NOMO-1 treated with dmso at 0.1 percent for 144 hours (cell line): ENCODE measurements at regions not wholly inside any gene's neighbourhood (a gene's known extent, or its start where the extent isn't known, plus 50 kb on each side); places are given as distances from the start of the nearest gene placed in this dataset.

Source experiments
- DNase-seq: peaks from one replicate; lab custom pipeline; 2025; ENCODE audit not compliant: unreplicated experiment; lab: John Stamatoyannopoulos, UW

DNA sequence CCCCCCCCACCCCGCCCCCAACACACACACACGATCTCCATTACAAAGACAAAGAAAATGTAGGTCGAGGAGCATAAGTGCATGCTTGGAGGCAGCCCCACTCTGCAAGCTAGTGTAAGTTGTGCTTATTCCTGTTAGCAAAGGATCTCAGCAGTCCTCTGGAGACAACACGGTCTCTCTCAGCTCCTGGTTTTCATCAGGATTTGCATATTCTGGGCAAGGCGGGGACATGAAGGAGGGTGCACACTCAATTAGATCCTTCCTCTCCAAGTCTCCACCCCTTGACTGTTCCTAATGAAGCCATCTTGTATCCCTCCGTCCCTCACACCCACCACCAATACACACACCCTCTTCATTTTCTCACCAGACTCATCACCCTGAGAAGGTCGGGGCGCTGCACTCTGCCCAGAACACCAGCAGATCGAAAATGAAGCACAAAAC lies 63.8 kb downstream of the MRPL46 start:
- no peak for DNase-seq

DNA sequence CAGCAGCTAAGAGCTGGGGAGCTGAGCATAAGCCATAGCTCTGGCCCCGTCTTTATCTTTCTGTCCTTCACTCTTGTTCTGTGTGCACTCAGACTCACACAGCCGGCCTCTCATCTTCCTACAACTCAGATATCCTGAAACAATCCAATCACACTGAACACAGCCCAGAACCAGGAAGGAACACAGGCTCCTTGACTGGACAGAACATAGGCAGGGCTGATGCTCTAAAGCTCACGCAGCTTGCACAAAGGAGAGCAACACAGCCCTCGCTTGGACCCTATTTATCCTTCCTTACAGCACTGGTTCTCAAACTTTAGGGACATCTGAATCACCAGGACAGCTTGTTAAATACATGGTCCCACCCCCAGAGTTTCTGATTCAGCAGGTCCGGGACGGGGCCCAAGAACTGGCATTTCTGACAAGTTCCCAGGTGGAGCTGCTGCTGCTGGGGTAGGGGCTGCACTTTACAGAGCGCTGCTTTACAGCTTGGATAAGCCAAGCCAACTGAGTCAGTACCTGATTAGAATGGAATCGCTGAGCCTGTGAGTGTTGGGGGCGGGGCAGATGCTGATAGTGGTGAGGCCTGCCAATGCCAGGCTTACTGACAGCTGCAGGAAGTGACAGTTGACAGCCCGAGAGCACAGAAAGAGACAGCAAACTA lies 65.1 kb downstream of the MRPL46 start:
- DNase-seq: no peak

DNA sequence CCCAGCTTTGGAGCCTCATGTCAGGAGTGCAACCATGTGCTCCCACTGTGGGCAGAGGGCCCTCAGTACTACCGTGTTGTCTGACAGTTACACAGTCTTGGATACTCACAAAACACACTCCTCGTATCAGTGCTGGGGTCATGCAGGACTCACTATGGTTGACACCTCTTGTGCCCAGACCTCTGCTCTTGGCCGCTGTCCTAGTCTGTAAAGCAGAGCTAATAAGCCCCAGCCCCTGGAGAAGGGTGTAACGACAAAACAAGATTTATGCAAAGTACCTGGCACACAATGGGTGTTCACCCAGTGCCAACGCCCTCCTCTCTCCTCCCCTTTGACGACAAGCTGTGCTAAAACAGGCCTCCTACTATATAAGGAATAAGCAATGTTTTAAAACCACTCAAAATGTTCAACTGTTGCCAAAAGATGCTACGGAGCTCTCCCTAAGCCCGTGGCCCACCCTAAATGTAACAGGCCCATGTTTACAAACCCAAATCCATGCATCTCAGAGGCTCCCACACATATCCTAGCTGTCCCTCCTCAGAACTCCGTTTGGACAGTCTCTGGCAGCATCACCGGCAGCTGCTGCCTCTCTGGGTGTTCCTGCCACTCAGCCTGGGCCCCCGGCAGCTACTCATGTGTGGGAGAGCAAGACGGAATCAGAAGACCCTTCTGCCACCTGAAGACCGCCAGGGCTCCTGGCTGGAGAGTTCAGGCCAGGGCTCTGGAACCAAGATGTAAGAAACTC lies 65.8 kb downstream of the MRPL46 start:
- DNase-seq: no peak

DNA sequence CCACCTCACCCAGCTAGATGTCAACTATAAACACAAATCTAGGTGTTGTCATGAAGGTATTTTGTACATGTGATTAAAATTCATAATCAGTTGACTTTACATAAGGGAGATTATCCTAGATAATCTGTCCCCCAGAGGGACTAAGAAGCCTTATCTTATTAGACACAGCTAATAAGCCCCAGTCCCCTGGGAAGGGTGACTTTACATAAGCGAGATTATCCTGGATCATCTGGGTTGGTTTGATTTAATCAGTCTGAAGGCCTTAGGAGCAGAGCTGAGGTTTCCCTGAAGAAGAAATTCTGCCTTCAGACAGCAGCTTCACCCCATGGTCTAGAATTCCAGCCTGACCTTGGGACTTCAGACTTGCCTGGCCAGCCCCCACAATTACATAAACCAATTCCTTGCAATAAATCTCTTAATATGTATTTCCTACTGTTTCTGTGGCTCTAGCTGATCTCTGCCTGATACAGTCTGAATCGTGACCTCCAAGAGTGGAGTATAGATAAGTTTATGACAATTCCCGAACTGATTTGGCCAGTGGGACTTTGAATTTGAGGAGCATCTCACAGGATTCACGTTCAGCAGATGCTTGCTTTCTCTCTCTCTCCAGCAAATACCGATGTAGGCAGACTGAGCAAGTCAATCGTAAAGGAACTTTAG lies 66.5 kb downstream of the MRPL46 start:
- DNase-seq: no peak

DNA sequence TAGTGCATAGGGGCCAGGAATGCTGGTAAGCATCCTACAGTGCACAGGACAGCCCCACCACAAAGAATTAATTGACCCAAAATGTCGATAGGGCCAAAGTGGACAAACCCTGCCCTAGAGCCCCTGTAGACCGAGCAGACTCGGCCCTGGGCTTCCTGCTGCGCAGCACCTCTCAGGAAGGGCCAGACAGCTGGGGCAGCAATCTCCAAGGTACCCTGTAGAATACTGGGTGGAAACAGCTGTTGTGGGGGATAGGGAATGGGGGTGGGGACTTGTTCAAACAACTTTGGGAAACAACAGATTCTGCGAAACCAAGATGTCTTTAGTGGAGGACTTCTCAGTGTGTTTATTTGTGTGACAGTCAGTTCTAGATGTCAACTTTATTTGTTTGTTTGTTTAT lies 67.1 kb downstream of the MRPL46 start:
- no peak for DNase-seq

DNA sequence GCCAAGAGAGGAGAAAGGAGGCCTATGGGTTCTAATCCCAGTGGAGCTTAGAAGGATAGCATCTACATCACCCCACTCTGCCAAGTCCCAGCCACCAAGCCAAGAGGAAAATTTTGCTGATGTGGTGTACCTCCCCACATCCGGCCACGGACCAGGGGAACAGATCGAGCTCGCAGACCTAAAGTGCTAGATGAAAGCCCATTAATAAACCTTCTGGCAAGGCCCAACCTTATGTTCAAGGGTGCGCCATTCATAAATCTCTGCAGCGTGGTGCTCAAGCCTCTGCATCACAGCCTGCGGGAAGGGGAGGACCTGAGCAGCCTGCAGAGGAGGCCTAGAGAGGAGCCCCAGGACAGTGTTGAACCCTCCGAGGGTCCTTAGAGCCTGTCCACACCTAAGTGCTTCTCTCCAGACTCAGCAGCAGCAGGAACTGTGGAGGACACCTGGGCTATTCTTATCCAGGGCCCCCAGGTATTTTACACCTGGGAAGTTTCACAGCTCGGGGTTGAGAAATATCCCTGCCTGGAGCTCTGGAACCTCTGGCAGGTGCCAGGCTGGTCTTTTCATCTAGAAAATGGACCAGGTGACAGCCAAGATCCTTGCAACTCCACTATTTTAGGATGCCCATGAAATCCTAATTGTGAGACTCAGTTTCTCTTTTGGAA lies 68.0 kb downstream of the MRPL46 start:
- no peak for DNase-seq

DNA sequence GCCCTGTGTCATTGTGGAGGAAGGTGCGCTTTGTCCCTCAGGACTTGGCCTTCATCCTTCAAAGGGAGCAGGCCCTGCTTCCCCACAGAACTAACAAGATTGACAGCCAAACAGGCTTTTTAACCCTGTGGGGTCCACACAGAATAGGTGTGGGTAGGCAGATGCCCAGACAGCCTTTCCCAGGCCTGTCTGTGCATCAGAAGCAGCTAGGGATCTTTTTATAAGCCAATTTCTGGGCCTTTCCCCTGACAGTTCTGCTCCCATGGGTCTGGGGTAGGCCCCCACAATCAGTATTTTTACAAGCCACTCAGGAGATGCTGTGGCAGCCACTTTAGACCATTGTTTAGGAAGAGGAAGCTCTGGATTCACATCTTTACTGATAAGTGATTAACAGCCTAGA lies 69.2 kb downstream of the MRPL46 start:
- no peak for DNase-seq

DNA sequence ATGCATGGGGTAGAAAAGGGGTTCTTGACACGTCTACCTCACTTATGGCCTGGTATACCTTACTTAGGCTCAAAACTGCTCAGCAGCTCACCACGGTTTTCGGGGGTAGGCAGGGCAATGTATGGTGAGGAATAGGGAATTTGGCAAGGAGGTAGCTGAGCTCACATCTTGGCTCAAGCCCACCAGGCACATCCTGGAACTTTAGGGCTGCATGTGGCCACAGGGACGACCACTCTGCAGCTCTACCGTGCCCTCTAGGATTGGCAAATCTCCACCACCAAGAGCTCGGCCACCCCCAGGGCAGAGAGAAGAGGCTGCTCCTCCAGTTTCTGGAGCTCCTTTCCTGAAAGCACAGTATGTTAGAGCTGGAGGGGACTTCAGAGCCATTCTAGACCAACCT lies 69.7 kb downstream of the MRPL46 start:
- no peak for DNase-seq

DNA sequence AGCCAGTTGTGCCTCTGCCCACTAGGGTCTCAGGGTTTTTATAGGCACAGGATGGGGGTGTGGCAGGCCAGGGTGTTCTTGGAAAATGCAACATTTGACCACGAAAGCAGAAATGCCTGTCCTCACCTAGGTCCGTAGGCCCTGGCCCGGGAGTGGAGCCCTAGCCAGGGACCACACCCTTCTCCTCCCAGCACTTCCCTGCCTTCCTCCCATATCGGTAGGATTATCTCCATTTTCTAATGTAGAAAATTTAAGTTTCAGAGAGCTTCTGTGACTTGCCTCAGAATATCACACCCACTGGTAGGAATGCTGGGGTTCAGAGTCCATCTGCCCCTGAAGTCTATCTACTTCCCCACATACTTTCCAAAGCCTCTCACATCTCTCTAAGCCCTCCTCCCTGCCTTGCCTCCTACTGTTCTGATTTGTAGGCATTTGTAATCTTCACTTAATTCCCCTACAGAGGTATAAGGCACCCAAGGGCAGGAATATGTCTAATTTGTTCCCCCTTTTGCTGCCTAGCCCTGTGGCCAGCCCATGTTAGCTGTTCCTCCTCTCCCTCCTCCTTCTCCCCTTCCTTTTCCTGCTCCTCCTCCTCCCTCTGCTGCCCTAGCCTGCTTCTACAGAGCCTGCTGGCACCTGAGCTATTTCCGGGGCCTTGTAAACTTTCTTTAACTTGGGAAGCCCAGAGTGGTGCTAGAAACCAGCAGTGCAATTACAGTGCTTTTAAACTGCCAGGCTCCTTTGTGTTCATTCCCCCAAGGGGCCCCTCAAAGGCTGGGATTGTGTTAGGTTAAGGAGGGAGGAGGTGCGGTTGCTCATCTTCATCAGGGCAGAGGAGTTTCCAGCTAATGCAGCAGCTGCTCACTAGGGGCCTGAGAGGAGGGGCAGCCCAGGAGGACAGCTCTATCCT lies 71.1 kb downstream of the MRPL46 start:
- no peak for DNase-seq

DNA sequence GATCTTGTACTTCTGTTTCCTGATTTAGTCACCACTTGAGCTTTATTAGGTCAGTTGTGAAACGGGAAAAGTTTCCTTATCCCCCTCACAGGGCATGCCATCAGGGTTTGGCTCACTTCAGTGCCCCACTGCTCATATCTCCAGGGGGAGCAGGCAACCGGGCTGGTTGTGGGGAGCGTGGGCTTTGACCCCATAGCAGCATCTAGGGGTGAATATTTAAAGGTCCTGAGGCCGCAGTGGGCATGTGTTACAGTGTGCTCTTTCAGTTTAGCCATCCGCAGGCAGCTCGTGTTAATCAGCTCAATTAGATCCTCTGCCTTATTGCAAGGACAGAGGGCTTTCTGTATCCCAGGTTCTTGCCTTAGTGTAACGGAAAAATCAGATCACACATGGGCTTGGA lies 71.9 kb downstream of the MRPL46 start:
- DNase-seq: no peak

DNA sequence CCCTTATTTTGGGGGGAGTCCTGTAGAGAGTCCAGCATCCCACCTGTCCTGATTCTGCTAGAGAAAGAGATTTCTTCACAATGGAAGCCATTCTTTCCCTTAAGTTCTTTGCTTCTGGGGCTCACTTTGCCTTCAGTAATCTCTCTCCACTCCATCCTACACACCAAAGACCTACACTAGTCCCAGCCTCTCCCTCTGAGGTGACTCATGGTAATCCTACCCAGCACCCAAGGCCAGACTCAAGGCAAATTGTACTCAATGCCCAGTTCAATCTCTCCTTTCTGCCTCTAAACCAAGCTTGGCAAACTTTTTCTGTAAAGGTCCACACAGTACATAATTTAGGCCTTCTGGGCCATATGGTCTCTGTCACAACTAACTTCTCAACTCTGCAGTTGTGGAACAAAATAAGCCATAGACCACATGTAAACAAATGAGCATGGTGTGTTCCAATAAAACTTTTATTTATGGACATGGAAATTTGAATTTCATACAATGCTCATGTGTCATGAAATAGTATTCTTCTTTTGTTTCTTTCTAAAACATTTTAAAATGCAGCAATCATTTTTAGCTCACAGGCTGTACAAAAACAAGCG lies 72.5 kb downstream of the MRPL46 start:
- no peak for DNase-seq

DNA sequence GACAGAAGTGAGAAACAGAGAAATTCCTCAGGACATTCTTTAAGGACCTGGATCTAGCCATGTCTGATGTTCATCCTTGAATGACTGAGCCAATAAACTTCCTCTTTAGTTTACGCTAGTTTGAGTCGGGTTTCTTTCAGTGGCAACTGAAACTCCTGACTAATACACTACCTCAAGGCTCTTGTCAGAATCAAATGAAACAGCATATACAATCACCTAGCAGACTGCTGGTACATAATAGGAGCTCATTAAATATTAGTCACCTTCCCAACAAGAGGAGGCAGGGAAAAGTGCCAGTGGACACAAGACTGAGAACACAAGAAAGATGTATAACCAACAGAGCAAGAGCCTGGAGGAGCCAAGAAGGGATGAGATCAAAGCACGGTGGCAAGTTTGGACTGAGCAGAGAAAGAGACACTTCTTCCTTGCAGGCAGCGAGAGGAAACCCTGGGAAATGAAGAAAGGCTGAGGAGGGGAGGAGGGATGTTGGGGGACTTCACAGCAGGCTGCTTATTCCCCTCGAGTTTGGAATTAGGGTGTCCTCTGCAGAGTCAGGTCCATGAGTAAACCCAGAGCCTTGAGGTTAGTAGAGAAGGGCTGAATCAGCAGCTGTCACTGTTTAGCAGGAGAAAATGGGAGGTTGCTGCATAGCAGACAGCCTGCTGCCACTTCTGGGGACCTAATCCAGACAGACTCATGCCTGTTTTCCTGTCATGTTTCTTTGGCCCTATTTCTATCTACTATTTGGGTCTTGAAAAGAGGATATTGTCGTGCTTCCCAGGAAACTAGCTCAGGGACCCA lies 73.3 kb downstream of the MRPL46 start:
- no peak for DNase-seq

DNA sequence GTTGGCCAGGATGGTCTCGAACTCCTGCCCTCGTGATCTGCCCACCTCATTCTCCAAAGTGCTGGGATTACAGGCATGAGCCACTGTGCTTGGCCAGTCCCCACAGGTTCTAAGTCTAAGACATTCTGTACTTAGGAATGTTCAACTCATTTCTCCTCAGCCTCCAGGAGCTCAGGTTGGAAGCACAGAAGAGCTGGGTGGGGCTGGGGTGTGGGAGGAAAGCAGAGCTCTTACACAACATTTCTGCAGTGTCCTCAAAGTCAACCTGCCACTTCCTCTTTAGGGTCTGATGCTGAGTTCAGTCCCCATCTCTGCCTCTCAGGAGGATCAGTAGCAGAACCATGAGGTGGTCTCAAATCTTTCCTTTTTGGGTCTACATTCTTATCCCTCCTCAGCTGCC lies 75.5 kb downstream of the MRPL46 start:
- DNase-seq: peak; percentile 38

DNA sequence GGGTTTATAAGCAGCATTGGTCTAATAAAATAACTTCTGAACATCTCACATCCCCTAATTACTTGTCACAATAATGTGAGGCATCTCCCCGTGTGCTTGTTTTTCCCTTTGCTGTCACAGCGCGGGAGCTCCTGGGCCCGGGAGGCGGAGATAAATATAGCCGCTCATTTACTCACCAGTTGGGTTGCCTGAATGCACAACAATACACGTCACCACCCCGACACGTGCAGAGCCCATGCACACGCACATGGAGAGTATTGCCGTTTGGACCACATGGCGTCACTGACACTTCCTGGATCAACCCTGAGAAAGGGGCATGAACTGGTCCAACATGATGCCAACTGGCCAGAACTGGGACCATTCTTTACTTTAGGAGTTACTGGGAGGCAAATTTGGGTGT lies 76.2 kb downstream of the MRPL46 start:
- no peak for DNase-seq

DNA sequence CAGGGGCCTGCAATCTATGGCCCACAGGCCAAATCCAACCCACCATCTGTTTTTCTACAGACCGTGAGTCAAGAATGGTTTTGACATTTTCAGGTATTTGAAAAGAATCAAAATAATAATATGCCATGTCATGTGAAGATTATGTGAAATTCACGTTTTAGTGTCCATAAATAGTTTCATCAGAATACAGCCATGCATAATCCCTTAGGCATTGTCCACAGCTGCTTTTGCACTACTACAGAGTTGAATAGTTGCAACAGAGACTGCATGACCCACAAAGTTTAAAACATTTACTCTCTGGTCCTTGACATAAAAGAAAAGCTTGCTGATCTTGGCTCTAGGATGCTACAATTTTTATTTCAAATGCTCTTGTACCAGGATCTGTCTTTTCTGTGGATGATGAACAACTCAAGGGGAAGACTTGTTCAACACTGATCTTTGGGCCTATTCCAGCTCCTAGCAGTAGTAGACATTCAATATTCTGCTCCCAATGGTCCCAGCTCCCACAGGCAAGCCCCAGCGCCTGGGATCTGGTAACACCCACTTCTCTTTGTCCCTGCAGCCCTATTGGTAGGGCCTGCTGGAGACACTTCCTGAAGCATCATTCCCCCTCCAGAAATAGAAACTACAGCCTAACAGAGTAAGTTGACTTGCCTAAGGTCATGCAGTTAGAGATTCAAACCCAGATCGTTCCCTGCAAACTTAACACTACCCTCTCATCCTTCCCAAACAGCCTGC lies 76.9 kb downstream of the MRPL46 start:
- no peak for DNase-seq

DNA sequence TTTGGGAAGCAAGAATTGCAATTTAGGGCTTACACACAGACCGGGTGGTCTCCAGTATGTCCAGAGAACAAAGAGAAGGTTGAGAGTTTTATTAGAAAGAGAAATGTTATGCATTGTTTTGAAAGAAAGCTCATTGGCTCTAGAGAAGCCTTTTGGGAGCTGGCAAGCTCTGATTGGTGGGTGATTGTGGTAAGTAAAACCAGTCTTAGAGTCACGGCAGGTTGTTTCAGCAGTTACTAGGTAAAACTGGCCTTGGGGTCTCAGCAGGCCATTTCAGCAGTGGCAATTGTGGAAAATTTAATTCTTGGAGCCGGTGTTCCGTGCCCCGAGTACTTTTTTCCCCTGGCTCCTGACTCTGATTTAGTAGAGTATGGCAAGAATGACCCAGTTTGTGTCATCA lies 78.1 kb downstream of the MRPL46 start:
- no peak for DNase-seq

DNA sequence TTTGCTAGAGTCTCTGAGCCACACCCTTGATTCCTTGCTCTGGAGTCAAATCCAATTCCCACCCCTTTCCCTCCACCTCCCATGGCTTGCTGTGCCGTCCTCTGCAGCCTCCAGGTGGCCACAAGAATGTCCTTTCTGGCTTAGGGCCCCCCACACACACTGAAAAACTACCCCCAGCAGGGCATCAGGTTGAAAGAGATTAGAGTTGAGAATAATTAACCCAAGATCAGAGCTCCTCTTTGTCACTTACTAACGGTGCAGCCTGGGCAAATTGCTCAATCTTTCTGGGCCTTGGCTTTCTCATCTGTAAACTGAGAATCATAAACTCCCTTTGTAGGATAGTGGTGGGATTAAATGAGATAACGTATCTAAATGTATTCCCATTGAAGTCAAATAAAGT lies 78.5 kb downstream of the MRPL46 start:
- DNase-seq: no peak

DNA sequence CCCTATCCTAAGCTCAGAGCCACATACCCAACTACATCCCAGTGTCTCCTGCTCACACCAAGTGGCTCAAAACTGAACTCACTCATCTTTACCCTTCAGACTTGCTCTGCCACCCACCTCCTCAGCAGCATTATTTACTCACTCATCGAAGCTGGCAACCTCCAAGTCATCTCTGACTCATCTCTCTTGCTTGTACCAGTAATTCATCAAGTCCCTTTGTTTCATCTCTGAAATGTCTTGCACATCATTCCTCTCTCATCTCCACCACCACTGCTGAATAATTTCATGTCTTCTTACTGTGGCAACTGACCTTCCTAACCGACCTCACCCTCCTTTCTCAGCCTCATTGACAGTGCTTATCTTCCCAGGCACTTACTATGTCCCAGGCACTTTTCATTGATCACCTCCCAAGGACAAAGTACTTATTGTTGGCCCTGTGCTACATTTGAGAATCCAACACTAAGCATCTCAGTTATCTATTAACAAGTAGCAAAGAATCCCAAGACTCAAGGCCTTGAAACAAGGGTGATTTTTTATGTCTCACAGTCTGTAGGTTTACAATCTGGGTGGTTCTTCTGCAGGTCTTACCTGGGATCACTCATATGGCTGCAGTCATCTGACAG lies 82.0 kb downstream of the MRPL46 start:
- no peak for DNase-seq
